Right hindlimb (tissue), 1 donor: ENCODE measurements at regions not wholly inside any gene's neighbourhood (a gene's known extent, or its start where the extent isn't known, plus 50 kb on each side); places are given as distances from the start of the nearest gene placed in this dataset.
"Not testable (repeated sequence)": the region's sequence is repeated elsewhere in the genome, so short reads cannot be mapped to it uniquely, and the experiment has no call there.

Experiments used
- DNase-seq: peaks from one replicate; pipeline ENCODE4 v3.0.0-alpha.2; 2018

DNA sequence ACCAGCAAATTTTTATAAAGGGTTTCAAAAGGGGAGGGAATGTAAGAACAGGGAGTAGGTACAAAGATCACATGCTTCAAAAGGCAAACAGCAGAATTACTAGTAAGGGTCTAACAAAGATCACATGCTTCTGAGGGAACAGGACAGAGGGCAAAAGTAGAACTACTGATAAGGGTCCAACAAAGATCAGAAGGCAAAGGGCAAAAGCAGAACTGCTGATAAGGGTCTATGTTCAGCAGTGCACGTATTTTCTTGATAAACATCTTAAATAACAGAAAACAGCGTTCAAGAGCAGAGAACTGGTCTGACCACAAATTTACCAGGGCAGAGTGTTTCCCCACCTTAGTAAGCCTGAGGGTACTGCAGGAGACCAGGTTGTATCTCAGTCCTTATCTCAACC is 469.5 kb upstream of the PIK3R1 start:
- DNase-seq, result no peak

GRCh38 chr5:67732921-67733320 is 482.6 kb upstream of the PIK3R1 start:
- no peak for DNase-seq

DNA sequence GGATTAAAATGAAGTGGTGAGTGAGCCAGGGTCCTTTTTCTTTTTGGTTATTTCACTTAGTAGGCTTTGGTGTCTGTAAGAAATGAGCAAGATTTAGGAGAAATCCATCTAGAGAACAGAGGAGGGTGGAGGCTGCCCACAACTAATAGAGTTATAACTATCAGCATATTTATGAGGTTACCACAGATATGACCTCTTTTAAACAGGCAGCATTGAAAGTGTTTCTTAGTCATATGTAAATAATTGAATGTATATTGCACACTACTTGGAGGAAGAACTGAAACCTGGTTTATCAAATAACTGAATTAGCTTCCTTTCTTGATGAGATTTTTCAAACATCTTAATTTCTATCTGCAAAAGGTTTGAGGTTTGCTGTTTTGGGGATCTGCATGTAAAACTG is 483.1 kb upstream of the PIK3R1 start:
- no peak for DNase-seq

GRCh38 chr5:67731886-67732285 is 483.7 kb upstream of the PIK3R1 start:
- DNase-seq, result no peak

DNA sequence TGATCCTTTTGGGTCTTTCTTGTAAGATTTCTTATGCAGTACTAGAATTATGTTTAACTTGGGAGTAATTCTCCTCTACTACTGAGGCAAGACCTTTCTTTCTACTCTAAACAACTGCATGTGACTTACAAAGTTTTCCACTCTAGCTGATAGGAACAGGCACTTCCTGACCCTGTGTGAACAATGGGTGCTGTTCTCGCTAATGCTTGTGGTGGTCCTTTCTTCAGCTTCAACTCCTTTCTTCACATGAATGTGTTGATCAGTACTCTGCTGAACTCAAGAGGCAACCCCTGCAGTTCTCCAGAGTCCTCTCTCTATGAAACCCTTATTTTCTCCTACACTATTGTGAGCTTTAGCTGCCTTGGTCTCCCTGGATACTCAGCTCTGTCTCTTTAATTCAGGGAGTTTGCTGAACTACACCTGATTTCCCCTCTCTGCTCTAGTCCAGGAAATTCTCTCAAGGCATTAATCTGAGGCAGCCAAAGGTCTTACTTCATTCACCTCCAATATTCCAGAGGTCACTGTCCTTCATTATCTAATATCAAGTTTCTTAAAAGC is 484.6 kb upstream of the PIK3R1 start:
- DNase-seq, result no peak

DNA sequence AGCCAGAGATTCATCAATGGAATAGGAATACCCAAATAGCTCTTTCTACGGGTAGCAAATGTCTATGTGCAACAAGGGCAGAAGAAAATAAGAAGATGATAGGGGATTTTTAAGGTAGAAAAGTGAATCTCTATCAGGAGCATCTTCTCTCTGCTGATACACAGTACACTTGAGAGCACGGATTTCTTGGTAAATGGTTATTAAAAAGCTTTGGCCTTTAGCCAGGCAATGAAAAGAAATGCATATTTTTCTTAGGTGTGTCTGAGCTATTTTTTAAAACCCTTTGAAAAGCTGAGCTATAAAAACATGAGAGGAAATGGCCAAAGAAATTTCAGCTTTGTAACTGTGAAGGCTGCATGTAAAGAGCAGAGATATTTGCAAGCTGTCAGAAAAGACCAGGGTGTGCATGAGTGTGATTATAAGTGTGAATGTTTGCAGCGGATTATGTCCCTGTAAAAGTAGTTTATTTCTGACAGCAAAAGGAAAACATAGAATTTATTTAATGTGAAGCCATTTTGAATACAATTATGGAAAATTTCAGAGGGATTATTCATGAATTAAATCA is 487.1 kb upstream of the PIK3R1 start:
- DNase-seq, result no peak

- DNase-seq, result no peak
Measured at GRCh38 chr5:67725604-67726003, 490.0 kb upstream of the PIK3R1 start.

DNA sequence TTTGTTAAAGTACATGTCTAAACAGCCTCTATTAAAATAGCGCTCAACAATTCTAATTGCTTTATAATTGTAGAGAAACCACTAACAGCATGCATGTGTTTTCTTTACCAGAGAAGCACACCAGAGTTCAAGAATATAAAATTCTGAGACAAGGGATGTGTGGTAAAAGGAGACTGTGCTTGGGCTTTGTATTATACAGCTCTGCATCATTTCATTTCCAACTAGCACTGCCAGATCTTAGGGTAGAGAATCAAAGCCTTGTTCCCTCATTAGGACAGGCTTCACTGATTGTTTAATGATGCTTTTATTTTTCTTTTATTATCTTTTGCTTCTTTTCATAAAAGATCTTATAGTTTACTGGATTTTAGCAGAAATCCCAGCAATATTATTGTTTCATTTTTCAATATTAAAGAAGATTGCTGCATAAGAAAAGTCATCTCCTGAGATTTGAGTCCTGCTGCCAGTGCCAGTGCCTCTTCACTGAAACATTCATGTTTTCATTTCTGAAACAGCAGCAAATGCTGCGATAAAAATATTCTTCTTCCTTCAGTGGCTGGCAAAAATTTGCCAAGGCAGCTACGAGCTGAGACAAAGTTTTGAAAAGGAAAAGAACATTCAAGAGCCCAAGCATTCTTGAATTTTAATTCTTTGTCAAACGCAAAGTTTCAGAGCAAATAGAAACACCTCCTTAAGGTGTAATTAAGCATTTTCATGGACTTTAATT is 491.0 kb upstream of the PIK3R1 start:
- no peak for DNase-seq

DNA sequence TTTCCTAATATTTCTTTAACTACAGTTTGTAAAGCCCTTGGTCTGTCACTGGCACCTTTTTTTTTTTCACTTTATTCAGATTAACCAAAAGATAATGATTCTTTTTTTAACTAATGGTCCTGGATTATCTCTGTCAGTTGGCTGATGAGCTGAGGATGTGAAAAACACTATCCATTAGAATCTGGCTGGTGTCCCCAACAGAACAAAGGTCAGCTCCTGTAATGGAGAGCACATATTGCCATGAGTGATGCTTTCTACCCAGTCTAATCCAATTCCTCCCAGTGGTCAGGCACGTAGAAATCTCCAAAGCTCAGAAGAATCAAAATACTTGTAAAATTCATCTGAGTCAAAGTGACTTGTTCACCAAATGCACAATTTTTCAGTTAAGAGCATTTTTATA is 491.7 kb upstream of the PIK3R1 start:
- no peak for DNase-seq

- not testable (repeated sequence) for DNase-seq
Measured at GRCh38 chr5:67722582-67722981, 493.0 kb upstream of the PIK3R1 start.

- no peak for DNase-seq
Measured at GRCh38 chr5:67720162-67720772, 495.3 kb upstream of the PIK3R1 start.

GRCh38 chr5:67702008-67702407 is 505.4 kb upstream of the CD180 start:
- no peak for DNase-seq

DNA sequence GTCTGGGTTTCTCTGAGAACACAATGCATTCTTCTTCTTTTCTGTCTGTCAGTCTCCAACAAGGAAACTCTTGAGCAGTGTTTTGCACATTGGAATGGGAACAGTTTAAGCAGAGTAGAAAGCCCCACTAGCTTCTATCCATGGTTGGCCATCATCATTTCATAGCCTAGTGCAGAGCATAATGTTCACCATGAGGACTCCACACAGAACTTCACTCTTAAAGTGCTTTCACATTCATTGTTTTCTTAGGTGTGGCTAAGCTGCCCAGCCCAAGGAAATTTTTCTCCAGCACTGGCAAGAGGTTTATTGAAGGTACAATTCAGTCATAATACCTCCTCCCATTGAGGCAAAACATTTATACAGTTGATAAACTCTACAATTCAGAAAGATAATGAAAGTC is 503.0 kb upstream of the CD180 start:
- no peak for DNase-seq

GRCh38 chr5:67696446-67696845 is 499.8 kb upstream of the CD180 start:
- DNase-seq, result no peak

DNA sequence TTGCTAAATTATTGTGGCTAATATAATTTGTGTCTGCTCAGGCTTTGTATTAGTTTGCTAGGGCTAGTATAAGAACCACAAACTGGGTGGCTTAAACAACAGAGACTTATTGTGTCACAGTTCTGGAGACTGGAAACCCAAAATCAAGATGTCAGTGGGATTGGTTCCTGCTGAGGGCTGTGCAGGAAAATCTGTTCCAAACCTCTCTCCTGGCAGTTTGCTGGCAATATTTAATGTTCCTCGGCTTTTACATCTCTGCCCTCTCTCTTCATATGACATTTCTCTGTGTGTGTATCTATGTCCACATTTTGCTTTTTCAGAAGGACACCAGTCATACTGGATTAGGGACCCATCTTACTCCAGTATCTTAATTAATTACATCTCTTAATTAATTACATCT is 498.8 kb upstream of the CD180 start:
- no peak for DNase-seq

DNA sequence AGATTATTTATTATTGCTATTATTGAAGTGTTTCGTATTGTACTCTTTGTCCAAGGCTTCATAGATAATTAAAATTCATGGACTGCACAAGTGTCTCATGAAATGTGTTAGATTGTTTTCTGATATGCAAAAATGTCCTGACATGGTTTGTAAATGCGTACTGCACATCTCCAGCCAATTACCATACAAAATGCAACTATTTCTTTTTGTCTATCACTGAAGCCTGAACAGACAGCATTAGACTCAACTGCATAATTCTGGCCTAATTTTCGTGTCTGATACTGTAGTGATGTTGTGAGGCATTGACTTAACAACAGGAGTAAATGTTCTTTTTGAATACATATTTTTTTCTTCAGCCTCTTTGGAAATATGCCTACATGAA is 498.2 kb upstream of the CD180 start:
- DNase-seq, result no peak

- peak; percentile 49 for DNase-seq
Measured at GRCh38 chr5:67693956-67694809, 497.6 kb upstream of the CD180 start.

GRCh38 chr5:67686746-67687145 is 490.1 kb upstream of the CD180 start:
- DNase-seq, result no peak

- DNase-seq, result no peak
Measured at GRCh38 chr5:67681703-67682102, 485.1 kb upstream of the CD180 start.

GRCh38 chr5:67680099-67680498 is 483.5 kb upstream of the CD180 start:
- DNase-seq, result no peak

DNA sequence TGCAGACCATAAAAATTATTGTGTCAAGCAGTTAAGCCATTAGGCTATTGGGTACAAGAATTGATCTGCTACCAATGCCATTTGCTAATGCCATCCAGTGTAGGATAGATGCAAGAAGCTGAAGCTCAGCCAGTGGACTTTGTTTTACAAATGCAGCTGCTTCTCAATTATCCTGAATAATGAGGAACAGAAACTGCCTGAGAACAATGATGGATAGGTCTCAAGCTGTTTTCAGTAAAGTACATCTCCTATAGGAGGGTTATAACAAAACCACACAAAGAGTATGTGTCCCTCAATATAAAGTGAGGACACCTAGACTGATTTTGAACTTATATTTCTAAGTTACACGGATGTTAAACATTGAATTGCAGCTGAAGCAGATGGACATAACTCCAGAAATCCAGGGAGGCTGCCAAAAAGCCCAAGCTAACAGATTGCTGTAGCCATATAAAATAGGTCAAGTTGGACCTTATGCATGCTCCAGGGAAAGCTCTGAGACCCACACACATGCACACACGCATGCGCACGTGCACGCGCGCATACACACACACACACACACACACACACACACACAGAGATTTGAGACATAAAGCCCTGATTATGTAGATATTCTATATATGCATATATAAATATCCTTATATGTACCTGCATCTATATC is 482.7 kb upstream of the CD180 start:
- peak; percentile 49 for DNase-seq

DNA sequence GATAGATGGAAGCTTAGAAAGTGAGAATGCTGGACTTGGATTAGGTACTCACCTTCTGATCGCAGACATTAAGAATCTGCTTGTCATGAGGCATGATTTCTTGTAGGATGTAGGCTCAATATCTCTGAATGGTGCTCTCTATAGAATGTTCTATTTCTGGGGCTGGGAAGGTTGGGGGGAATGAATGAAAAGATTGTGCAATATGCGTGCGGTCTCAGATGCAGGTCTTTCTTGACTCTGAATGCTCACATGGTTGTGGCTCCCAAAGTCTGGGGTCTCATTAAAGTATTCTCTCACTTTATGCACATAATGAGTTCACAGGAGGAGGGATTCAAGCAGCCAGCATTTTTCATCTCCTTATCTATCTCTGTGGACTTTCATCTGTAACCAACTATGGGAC is 482.0 kb upstream of the CD180 start:
- DNase-seq, result no peak
